Adrenal gland (tissue), 9 donors: ENCODE measurements at regions not wholly inside any gene's neighbourhood (a gene's known extent, or its start where the extent isn't known, plus 50 kb on each side); places are given as distances from the start of the nearest gene placed in this dataset.

ENCODE experiments used
- DNase-seq, 7 donors: peaks; one replicate each; pipeline ENCODE4 v3.0.0-alpha.2; 2019 to 2020
- H3K27ac ChIP-seq, 5 donors: fragments of 200-600 bp; sonication (generic) in 4 of 5; 1 replicate in 3 of 5; 2 replicates in 2 of 5; pipeline versions ENCODE4 v1.5.1 to v1.8.0; 2016 to 2020; ENCODE audit warnings: mild to moderate bottlenecking in 1 of 5
- H3K27me3 ChIP-seq: fragments of 200-600 bp; 2 replicates; pipeline ENCODE4 v1.8.0; 2021
- H3K36me3 ChIP-seq, 2 donors: fragments of 200-600 bp; replicated peaks in 1 of 2; 1 replicate in 1 of 2; 2 replicates in 1 of 2; pipeline versions ENCODE4 v1.5.1 to v1.8.0; 2018 to 2022
- H3K4me1 ChIP-seq, 2 donors: fragments of 200-600 bp; replicated peaks in 1 of 2; 1 replicate in 1 of 2; 2 replicates in 1 of 2; pipeline versions ENCODE4 v1.5.1 to v1.8.0; 2018 to 2021
- H3K4me3 ChIP-seq, 4 donors: fragments of 200-600 bp; sonication (generic) in 3 of 4; one replicate each; pipeline ENCODE4 v1.5.1; 2016 to 2018
- H3K9me3 ChIP-seq, 3 donors: fragments of 200-600 bp; sonication (generic) in 1 of 3; replicated peaks in 1 of 3; 1 replicate in 2 of 3; 2 replicates in 1 of 3; pipeline versions ENCODE4 v1.5.1 to v1.8.0; 2016 to 2021
- CTCF ChIP-seq, 6 experiments: fragments of 450-650 bp in 4 of 6; fragments of 200-600 bp in 2 of 6; sonication (generic) in 1 of 6; IDR thresholded peaks; 1 replicate in 5 of 6; 2 replicates in 1 of 6; pipeline versions ENCODE4 v1.5.1 to v1.8.0; 2016 to 2021; ENCODE audit warnings: antibody characterized with exemption in 6 of 6, mild to moderate bottlenecking in 2 of 6, moderate library complexity in 1 of 6
- POLR2A ChIP-seq, 2 donors: fragments of 450-650 bp; IDR thresholded peaks; one replicate each; pipeline ENCODE4 v1.6.1; 2017; ENCODE audit warnings: antibody characterized with exemption in 2 of 2, mild to moderate bottlenecking in 2 of 2, moderate library complexity in 1 of 2
- WGBS, 4 donors: extraction: QIAGEN DNeasy Blood & Tissue Kit in 2 of 4; methylation state at CpG; one replicate each; pipeline versions ENCODE4 v1.1.5 to v1.1.7; 2013 to 2017; 5-methylcytosine and 5-hydroxymethylcytosine counted together
- intact Hi-C, 2 donors: fragments of 100-400 bp; cut with DNase I; formaldehyde crosslinking; loops; one replicate each; pipeline versions ENCODE4 v1.14.1 to v1.15.0; 2022 to 2023
- donor health status: healthy with polysubstance abuse.
- donor health status: Bipolar disorder and iron deficiency.
- donor health status: DM: yes; HTN: yes; CAD: no.
- donor health status: DM: no; HTN: no; CAD: no.
- donor health status: DM: no; HTN: no; CAD: no.

GRCh38 chr21:22490049-22490448 is 1491.8 kb downstream of the NCAM2 start:
- TF ChIP-seq POLR2A (IDR thresholded peaks at IDR 0.05) (no peak), CTCF (IDR thresholded peaks at IDR 0.05) (no peak)
- no peaks in the 10 kb centered on the region for H3K27me3 ChIP-seq
- no peak overlapping the region for H3K27ac ChIP-seq
- no peaks in the 10 kb centered on the region for H3K9me3 ChIP-seq
- H3K4me1 ChIP-seq, result no peaks in the 10 kb centered on the region
- no peak overlapping the region for H3K4me3 ChIP-seq
- DNase-seq, result no peak
- intact Hi-C loops, result no loop called here
- no peaks in the 10 kb centered on the region for H3K36me3 ChIP-seq
- 32 to 46% (median 39%) methylated on average over 1 of the region's 1 CpG for WGBS, 4 donors

GRCh38 chr21:22516230-22516629 is 1518.0 kb downstream of the NCAM2 start:
- DNase-seq, result no peak
- H3K4me1 ChIP-seq, result no peaks in the 10 kb centered on the region
- H3K9me3 ChIP-seq, result no peaks in the 10 kb centered on the region
- intact Hi-C loops, result no loop called here
- WGBS, 4 donors, result 40 to 54% (median 43%) methylated on average over 3 of the region's 3 CpGs
- H3K27me3 ChIP-seq, result no peaks in the 10 kb centered on the region
- TF ChIP-seq POLR2A (IDR thresholded peaks at IDR 0.05) (no peak), CTCF (IDR thresholded peaks at IDR 0.05) (no peak)
- H3K27ac ChIP-seq, result no peak overlapping the region
- H3K4me3 ChIP-seq, result no peak overlapping the region
- no peaks in the 10 kb centered on the region for H3K36me3 ChIP-seq

- Histone ChIP-seq H3K36me3 (no peaks in the 10 kb centered on the region), H3K4me3 (no peak overlapping the region), H3K27me3 (no peaks in the 10 kb centered on the region), H3K9me3 (no peaks in the 10 kb centered on the region), H3K27ac (no peak overlapping the region), H3K4me1 (no peaks in the 10 kb centered on the region)
- no peak for TF ChIP-seq CTCF (IDR thresholded peaks at IDR 0.05)
- no peak for TF ChIP-seq POLR2A (IDR thresholded peaks at IDR 0.05)
- 57 to 76% (median 71%) methylated on average over 1 of the region's 1 CpG; no CpG with 5 or more reads in 1 of the 4 donors for whole genome bisulfite sequencing, 4 donors
- no peak for DNase-seq
- intact Hi-C loops, result no loop called here
Measured at GRCh38 chr21:22535630-22536029, 1537.4 kb downstream of the NCAM2 start.

- no peaks in the 10 kb centered on the region for H3K27me3 ChIP-seq
- H3K4me1 ChIP-seq, result no peaks in the 10 kb centered on the region
- no peak overlapping the region for H3K27ac ChIP-seq
- intact Hi-C loops, result no loop called here
- TF ChIP-seq CTCF (IDR thresholded peaks at IDR 0.05) (no peak), POLR2A (IDR thresholded peaks at IDR 0.05) (no peak)
- no peaks in the 10 kb centered on the region for H3K36me3 ChIP-seq
- H3K9me3 ChIP-seq, result no peaks in the 10 kb centered on the region
- H3K4me3 ChIP-seq, result no peak overlapping the region
- no peak for DNase-seq
Measured at GRCh38 chr21:22536509-22536908, 1538.3 kb downstream of the NCAM2 start.
